ENCODE measurements at regions not wholly inside any gene's neighbourhood (a gene's known extent, or its start where the extent isn't known, plus 50 kb on each side); places are given as distances from the start of the nearest gene placed in this dataset.
A peak's percentile ranks its signal among the peaks of the same experiment; 100 is the strongest.

DNA sequence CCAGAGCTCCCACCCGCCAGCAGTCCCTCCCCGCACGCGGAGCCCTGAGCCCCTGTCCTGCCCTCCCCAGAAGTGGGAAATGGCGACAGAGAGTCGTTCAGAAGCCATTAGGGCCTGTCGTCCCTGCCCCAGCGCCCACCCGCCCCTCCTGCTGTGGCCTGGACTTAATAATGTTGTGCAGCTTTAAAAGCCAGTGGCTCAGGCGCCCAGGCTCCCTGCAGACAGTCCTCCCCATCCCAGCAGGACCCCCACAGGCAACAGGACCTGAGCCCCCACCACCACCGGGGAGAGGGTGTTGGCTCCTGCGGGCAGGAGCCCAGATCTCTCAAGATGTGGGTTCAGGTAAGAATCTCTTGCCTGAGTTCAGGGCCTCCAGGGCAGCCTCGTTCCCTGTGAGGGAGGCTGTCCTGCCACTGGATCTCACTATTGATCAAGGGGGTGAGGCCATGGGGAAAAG lies 125.3 kb upstream of the RUNX3 start:
- DNase-seq = no peak

DNA sequence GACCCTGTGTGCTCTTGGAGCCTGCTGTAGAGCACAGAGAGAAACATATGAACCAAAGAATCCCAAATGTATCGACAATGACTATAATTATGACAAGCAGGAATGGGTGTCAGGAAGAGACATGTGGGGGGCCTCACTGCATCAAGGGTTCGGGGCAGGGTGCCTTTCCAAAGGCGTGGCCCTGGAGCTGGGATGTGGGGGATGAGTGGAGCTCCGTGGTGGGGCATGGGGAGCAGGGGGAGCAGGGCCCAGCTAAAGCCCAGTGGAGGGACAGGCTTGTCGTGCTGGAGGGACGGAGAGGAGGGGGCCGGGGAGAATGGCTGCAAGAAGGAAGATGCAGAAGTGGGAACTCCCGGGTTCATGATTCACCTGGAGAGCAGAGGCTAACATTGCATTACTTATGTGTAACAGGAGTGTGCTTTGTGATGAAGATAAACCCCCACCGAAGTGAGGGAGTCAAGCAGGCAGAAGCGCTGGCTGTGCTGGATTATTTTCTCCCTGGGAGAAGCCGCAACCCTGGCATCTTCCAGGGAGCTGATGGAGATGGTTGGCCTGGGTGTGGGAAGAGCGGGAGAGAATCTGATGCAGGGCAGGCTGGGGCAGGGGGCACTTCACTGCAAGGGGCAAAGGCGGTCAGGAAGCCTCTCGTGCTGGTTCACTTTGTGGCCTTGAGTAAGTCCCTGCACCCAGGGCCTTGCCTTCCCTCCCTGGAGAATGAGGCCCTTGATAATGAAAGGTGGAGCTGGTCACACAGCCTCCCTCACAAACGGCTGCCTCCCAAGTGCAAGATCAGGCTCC lies 124.6 kb upstream of the RUNX3 start:
- DNase-seq = no peak

DNA sequence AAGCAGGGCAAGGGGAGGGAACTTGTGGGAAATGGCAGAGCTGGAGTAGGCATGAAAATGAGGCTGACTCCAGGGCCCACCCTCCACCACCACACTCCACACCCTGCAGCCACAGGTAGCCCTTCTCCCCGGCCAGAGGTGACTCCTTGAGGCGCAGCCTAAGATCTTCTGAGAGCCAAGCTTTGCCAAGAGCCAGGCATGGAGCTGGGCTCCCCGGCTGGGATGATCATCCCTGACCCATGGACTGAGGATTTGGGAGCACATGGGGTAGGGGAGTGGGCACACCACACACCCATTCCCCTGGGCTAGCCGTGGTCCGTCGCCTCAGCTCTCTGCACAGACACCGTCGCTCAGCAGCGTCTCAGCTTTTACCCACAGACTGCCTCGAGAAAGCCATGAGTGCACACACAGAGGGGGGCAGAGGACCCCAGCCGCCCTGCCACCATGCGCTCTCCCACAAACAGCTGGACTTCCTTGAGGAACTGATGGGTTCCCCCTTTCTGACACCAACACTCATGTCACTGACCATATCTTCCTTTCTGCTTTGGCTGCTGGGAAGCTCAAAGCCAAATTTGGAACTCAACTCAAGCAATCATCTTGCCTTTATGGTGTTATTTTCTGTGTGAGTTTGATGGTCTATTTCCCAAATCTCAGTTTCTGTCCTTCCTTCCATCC lies 123.6 kb upstream of the RUNX3 start:
- DNase-seq = no peak

DNA sequence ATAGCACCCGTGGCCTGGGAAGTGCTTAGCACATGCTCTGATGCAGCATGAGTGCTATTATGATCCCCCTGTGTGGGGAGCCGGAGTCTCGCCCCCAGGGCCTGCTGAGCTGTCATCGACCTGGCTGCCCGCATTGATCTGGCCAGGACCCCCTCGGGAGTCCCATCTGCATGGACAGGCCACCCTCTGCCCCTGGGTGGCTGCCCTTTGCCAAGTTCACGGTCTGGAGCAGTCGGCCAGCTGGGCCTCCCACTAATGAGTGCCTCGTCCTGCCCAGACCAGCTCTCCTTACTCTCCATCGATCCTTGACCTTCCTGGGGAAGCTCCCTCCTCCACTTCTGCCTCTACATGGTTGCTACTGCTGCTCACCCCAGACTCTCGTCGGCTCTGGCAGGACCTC lies 121.8 kb upstream of the RUNX3 start:
- DNase-seq = no peak

DNA sequence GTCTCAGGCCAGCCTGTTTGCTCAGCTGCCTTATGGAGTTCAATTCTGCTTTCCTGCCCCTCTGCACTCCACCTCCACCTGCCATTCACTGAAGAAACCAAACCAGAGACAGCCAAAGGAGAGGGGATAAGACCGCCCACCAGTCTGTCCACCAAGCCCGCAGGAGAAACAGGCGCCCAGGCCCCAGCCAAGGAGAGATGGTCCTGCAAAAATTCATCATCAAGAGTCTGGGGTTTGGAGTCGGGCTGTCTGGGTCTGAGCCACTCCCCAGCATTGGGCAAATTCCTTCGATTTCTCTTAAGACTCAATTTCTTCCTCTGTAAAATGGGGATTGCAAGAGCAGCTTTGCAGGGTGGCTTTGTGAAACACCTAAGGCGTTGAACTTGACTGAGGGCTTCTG lies 121.4 kb upstream of the RUNX3 start:
- no peak for DNase-seq

DNA sequence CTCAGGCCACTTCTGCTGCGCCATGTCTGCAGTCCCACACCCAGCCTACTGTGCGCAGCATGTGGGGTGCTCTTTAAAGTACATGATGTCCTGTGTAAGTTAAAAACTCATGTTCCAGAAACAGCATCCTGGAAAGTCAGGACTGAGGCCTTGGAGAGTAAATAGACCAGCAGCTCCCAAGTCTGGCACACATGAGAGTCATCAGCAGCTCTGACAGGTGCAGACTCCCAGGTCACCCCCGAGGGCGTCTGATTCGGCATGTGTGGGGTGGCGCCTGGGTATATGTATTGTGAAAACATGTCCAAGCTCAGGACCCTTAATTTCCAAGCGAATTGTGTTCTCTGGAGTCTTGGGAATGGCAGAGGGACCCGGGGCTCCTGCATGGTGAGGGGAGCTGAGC lies 120.1 kb upstream of the RUNX3 start:
- no peak for DNase-seq

DNA sequence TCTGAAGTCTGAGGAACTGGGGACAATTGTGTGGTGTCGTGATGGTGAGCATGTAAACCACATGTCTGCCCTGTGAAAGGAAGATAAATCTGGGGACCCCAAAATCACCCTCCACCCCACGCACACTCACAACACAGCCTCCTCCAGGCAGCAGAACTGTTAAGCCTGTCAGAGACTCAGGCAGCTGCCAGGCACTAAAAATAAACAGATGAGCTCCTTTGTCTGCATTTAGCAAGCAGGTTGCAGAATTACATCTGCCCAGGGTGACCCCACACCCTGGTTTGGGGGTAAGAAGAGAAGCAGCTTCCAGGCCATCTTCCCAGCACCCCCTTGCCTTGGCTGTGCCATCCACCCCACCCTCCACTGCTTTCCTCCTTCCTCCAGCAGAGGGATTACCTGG lies 119.1 kb upstream of the RUNX3 start:
- no peak for DNase-seq

DNA sequence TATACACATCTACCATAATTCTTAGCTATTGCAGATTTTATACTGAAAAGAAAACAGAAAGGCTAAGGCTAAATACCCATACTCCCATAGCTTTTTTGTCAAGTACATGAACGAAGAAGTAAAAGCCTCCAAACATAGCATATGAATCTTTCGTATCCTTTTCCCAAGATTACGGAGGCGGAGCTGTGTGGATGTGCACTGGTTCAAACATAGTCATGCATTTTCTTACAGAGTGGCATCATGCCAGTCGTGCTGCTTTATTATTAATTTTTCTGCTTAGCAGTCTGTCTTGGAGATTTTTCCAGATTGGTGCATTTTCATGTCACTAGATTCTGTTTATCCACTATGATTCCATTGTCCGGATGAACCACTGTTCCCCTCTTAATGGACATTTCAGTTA lies 118.7 kb upstream of the RUNX3 start:
- DNase-seq = no peak

DNA sequence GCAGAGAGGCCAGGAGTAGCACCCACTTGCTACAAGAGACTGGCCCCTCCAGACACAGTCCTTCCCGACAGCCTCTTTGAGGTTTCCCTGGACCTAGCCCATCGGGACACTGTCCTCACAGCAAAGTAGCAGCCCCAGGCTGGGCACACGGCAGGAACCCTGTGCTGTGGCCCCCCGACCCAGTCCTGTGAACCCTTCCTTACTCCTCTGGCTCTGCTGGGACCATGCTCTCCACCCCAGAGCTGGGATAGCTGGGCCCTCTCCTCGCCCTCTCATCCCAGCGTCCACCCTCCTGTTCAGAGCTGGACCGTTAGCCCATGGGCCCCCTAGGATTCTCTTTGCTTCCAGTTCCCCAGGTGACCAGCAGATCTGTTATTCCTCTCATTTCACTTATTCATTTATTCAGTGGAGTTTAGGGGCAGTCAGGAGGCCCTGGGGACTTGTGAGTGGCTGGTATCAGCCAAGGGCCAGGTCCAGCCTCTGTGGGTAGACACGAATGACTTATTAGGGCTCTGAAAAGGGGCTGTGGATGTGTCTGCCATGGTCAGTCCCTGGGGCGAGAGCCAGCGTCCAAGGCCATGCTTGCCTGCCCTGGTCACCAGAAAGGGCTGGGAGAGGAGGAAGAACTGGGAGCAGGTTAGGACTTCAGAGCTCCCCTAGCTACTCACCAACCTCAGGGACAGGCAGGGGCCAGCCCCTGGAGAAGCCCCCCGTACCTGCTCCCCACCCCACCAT lies 117.6 kb upstream of the RUNX3 start:
- no peak for DNase-seq

DNA sequence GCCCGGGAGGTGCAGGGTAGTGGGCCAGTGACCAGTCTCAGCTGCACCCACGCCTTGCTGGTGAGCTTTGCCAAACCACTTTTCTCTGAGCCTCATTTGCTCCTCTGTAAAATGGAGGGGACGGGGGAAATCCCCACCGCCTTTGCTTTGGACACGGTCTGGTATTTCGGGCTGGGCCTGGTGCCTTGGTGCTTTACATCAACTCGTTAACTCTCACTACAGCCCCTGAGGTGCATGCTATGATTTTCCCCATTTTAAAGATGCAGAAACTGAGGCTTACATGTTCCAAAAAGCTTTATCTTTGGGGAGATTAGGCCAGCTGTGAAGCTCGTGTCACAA lies 116.1 kb upstream of the RUNX3 start:
- no peak for DNase-seq

DNA sequence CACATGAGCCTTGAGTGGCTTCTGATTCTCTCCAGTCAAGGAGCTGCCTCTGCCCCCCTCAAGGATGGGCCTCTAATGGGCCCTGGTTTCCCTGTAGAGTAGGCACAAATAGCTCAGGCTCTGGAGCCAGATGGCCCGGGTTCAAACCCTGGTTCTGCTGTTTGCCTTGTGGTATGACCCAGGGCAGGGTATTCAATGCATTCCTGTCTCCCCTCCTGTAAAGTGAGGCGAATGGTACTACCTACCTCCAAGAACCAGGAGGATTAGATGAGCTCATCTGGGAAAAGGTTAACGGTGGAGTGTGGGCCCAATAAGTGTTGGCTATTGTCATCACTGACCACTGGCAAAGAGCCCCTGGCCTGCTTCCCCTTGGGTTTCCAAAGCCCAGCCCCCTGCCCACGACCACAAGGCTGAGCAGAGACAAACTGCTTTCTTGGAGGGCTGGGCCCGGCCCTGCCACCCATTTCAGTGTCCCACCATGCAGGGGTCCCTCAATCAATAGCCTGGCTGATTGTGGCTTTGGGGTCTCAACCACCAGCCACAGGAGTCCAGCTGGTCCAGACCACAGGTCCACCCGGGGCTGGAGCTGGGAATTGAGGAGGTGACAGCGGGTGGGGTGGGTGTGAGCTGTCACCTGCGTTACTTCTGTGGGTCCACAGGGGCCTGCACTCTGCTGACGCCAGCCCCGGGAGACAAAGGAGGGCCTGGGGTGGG lies 115.6 kb upstream of the RUNX3 start:
- DNase-seq = no peak

DNA sequence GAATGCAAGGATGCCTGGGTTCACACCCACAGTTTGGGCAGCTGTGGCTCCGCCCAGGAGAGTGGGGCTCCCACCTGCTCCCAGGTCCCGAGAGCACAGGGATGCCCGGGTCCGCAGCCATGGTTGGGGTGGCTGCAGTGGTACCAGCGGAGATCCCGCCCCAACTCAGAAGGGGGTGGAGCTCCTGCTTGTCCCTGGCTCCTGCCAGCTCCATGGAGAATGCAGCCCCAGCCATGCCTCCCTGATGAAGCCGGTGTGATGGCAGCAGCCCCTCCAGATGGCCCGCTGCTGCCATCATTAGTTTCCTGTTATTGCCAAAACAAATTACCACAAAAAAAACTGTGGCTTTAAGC lies 113.1 kb upstream of the RUNX3 start:
- no peak for DNase-seq

DNA sequence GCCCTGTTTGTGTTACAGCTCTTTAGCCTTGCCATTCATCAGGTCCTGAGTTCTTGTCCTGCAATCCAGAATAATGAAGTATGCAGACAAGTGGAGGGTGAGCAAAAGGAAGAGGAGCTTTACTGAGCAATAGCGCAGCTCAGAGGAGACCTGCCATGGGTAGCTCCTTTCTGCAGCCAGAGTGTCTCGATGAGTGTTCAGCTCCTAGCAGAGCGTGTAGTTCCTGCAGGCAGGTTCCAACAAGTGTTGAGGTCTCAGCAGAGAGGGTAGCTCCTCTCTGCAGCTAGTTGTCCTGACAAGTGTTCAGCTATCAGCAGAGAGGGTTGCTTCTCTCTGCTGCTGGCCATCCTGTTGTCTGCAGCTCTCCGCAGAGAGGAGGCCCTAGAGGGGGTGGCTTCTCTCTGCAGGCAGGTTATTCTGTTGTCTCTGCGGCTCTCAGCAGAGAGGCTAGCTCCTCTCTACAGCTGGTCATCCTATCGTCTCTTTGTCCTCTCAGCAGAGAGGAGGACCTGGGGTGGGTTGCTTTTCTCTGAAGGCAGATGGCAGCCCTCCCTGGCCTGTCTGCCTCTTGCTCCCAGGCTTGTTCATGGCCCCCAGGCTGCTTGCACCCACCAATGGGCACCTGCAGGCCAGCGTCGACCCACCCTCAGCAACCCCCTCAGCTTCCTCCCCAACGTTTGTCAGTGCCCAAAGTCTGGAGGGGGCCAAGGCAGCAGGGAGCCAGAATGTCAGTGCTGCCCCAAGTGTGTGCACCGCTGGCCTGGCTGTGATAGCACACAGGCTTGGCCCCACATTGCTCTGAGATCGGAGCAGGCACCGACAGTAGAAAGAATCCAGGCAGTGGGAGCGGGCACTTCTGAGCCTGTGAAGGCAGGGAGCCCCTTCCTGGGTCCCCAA lies 112.5 kb upstream of the RUNX3 start:
- no peak for DNase-seq

DNA sequence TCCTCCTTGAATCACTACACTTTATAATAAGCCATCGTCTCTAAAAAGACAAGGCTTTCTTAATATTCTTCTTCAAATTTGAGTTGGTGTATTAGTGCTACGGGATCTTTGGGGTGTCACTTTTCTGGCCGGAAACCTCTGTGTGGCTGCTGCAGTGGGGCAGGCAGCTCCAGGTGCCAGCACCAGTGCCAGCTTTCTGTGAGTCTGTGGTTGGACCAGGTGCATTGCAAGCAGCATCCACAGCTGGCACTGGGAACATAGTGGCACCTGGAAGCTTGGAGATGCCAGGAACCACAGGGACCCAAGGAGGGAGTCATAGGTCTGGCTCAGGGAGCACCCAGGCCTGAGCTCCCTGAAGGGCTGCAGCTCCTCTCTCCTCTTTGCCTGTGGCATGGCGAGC lies 111.8 kb upstream of the RUNX3 start:
- DNase-seq = no peak

DNA sequence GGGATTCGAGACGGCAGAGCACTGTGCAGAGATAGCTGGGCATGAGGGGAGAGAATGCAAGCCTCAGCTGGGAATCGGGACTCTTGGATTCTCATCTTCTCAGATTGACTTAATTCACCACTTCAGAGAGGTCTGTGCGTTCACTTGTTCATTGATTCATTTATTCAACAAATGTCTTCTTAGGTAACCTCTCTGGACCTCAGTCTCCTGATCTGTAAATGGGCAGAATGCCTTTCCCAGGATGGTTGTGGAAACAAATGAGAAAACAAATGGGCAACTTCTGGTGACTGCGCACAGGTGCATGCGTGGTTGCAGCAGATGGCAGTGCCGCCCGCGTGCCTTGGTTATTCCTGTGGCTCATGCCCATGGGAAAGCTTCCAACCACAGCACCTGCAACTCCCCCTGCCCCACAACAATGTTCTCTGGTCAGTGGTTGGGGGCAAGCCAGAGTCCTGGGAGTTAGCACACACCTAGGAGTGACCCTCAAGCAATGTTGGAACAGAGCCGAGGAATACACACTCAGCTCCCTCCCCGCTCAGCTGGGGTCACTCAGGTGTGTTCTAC lies 110.1 kb upstream of the RUNX3 start:
- DNase-seq = no peak

DNA sequence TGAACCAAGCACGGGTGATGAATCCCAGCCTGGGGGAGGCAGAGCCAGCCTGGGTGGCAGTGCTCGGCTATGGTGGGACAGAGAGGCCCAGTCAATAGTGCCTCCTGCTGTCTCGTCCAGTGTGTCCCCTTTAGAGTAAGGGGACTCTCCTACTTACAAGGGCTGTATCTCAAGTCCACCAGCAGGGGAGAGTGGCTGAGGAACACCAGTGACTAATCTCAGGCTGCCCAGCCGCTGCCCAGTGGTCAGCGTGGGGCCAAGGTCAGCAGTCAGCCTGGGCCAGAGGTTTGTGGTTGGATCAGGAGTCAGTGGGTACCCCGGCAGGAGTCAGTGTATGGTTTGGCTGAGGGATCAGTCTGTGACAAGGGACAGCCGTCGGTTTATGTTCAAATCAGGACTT lies 109.2 kb upstream of the RUNX3 start:
- DNase-seq = no peak

DNA sequence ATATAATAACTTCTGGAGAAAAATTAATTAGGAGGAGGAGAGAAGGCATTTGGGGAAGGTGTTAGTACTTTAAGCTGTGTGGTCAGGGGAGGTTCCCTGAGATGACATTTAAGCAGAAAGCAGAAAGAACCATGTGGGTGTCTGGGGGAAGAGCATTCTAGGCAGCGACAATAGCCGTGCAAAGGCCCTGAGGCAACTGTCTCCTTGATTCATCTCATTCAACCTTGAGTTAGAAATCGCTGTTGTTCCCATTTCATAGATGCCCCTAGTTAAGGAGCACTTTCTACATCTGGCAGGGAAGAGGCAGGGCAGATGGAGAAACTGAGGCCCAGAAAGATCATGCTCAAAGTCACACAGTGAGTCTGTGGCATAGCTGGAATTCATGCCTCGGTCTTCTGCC lies 108.6 kb upstream of the RUNX3 start:
- no peak for DNase-seq

DNA sequence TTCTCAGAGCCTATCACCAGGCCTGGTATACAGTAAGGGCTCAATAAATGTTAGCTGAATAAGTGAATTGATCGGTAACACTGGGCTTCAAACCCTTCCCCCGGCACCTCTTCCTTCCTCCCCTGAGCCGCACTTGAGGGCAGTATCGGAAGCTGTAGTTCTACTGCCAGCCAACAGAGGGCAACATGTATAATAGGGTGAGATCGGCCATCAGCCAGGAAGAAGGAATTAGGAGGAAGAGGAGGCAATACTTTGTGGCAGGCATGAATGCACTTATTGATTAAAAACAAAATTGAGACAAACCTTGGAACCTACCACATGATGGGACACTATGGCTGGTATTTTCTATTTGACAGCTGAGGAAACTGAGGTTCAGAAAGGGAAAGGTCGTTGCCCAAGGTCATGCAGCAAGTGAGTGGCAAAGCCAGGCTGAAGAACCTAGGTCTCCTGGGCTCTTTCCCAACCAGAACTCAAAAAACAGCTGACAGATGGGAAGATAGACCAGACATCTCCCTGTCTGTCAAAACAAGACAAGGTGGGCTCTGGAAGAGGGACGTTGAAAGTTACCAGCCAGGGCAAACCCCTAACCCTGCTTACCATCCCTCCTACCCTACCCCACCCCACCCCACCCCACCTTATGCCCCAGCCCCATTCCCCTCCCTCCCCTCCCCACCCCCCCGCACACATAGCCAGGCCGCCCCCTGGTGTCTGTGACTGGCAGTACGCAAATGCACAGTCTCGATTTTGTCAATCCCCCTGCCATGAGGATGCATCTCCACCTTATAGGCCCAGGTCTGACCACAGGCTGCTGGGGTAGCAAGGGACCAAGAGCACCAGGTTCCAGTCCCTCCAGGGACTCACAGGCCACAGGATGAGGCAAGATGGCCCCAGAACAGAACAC lies 107.3 kb upstream of the RUNX3 start:
- DNase-seq = peak; percentile 80

DNA sequence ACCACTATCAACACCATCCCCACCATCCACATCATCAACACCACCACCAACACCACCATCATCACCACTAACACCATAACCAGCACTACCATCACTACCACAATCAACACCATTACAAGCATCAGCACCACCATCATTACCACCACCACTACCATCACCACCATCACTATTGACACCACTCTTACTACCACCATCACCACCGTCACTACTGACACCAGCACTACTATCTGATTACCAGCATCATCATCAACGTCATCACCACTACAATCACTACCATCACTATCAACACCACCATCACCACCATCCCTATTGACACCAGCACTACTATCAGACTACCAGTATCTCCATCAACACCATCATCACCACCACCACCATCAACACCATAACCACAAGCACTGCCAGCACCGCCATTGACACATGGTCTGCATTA lies 106.1 kb upstream of the RUNX3 start:
- peak; percentile 57 for DNase-seq

DNA sequence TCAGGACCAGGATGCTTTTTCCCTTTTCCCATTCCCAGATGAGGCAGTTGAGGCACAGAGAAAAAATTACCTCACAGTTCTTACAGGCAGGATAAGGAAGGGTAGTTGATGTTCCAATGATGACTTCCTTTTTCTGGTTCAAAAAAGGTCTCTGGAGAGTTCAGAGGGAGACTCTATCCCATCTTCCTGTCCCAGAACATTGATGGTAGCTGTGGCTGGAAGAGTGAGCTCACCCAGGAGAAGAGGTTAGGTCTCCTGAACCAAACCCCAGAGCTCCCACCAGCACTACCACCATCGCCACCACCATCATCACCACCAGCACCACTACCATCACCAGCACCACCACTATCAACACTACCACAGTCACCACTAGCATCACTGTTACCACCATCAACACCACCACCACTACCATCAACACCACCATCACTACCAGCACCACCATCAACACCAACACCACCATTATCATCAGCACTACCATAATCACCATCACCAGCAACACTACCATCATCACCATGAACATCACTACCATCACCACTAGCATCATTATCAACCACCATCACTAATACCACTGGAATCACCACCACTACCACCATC lies 105.5 kb upstream of the RUNX3 start:
- DNase-seq = no peak
